AG04450 (cell line): ENCODE measurements at regions not wholly inside any gene's neighbourhood (a gene's known extent, or its start where the extent isn't known, plus 50 kb on each side); places are given as distances from the start of the nearest gene placed in this dataset.
"Not testable (repeated sequence)": the region's sequence is repeated elsewhere in the genome, so short reads cannot be mapped to it uniquely, and the experiment has no call there.

Experiments used
- CTCF ChIA-PET: fragments of 300-600, 350-600 bp; formaldehyde crosslinking; extraction: SDS; loops from one replicate; lab custom pipeline; 2022; ENCODE audit warnings: antibody characterized with exemption, inconsistent platforms; lab: Charles Lee
- POLR2A ChIA-PET: fragments of 350-600 bp; formaldehyde crosslinking; extraction: SDS; loops from one replicate; lab custom pipeline; 2021; ENCODE audit warnings: antibody characterized with exemption, inconsistent platforms; lab: Yijun Ruan, JAX
- DNase-seq: peaks from one replicate; pipeline ENCODE4 v3.0.0-alpha.2; 2011; ENCODE audit warnings: low read depth, low spot score
- H3K27ac ChIP-seq: one replicate; pipeline ENCODE4 v1.5.1; 2012; ENCODE audit warnings: low read depth, low read length, control low read depth
- H3K27me3 ChIP-seq: one replicate; pipeline ENCODE4 v1.6.0; 2012; ENCODE audit warnings: low read length; ENCODE audit not compliant: control insufficient read depth, insufficient read depth
- H3K4me3 ChIP-seq: 2 replicates; pipeline ENCODE4 v1.5.1; 2011; ENCODE audit warnings: mild to moderate bottlenecking, low read depth, low read length, control low read depth
- H3K9me3 ChIP-seq: 2 replicates; pipeline ENCODE4 v1.5.1; 2012; ENCODE audit warnings: low read length; ENCODE audit not compliant: control insufficient read depth, insufficient read depth
- CTCF ChIP-seq: IDR thresholded peaks from 2 replicates; pipeline ENCODE4 v1.5.1; 2011; ENCODE audit warnings: low read depth, low read length, control low read depth, inconsistent platforms

GRCh38 chr7:32739749-32740148 is 151.8 kb downstream of the KBTBD2 start:
- H3K4me3 ChIP-seq, CTCF ChIA-PET, DNase-seq, H3K9me3 ChIP-seq, POLR2A ChIA-PET, H3K27ac ChIP-seq, H3K27me3 ChIP-seq: not testable (repeated sequence)

GRCh38 chr7:32738390-32738789 is 153.2 kb downstream of the KBTBD2 start:
- H3K9me3 ChIP-seq, POLR2A ChIA-PET, H3K27me3 ChIP-seq, H3K27ac ChIP-seq, H3K4me3 ChIP-seq, CTCF ChIA-PET, DNase-seq: not testable (repeated sequence)

GRCh38 chr7:32732767-32733166 is 158.8 kb downstream of the KBTBD2 start:
- H3K27me3 ChIP-seq, H3K9me3 ChIP-seq, DNase-seq, POLR2A ChIA-PET, CTCF ChIA-PET, H3K4me3 ChIP-seq, H3K27ac ChIP-seq: not testable (repeated sequence)

GRCh38 chr7:32729335-32729675 is 162.3 kb downstream of the KBTBD2 start:
- POLR2A ChIA-PET, CTCF ChIA-PET, DNase-seq, H3K4me3 ChIP-seq, H3K9me3 ChIP-seq, H3K27me3 ChIP-seq, H3K27ac ChIP-seq: not testable (repeated sequence)

GRCh38 chr7:32728412-32729334 is 162.9 kb downstream of the KBTBD2 start:
- H3K9me3 ChIP-seq, CTCF ChIA-PET, DNase-seq, POLR2A ChIA-PET, H3K27ac ChIP-seq, H3K27me3 ChIP-seq: not testable (repeated sequence)
- H3K4me3 ChIP-seq, result peak overlapping the region; percentile 65

GRCh38 chr7:32727483-32728411 is 163.8 kb downstream of the KBTBD2 start:
- POLR2A ChIA-PET, CTCF ChIA-PET, H3K27ac ChIP-seq, H3K27me3 ChIP-seq, DNase-seq, H3K9me3 ChIP-seq: not testable (repeated sequence)
- H3K4me3 ChIP-seq, result peak overlapping the region; percentile 65

GRCh38 chr7:32722837-32723236 is 168.7 kb downstream of the KBTBD2 start:
- H3K9me3 ChIP-seq, DNase-seq, POLR2A ChIA-PET, H3K27ac ChIP-seq, H3K4me3 ChIP-seq, CTCF ChIA-PET, H3K27me3 ChIP-seq: not testable (repeated sequence)

GRCh38 chr7:32694182-32694581 is 197.4 kb downstream of the KBTBD2 start:
- no peaks in the 10 kb centered on the region for H3K9me3 ChIP-seq
- POLR2A ChIA-PET, result no interaction called here
- H3K27ac ChIP-seq, result no peak overlapping the region
- no peak for TF ChIP-seq CTCF
- H3K27me3 ChIP-seq, result no peaks in the 10 kb centered on the region
- CTCF ChIA-PET, result interaction anchor here (1.1 kb wide), 1 partner anchor 204 kb away, joined by 3 read pairs; the partner anchor contains the start of gene LSM5
- H3K4me3 ChIP-seq, result no peak overlapping the region
- DNase-seq, result no peak
